K562 (cell line): ENCODE measurements at regions not wholly inside any gene's neighbourhood (a gene's known extent, or its start where the extent isn't known, plus 50 kb on each side); places are given as distances from the start of the nearest gene placed in this dataset.

Source experiments
- ADNP ChIP-seq: fragments of 200-800 bp; sonication (Bioruptor generic); IDR thresholded peaks from 2 replicates; pipeline ENCODE4 v1.6.1; 2016; ENCODE audit warnings: missing genetic modification characterization, missing compliant biosample characterization
- ARID1B ChIP-seq: fragments of 450-650 bp; IDR thresholded peaks from 2 replicates; pipeline ENCODE4 v1.6.1; 2016; ENCODE audit warnings: antibody characterized with exemption, mild to moderate bottlenecking, inconsistent platforms
- CEBPZ ChIP-seq: fragments of 150-350 bp; IDR thresholded peaks from 2 replicates; pipeline ENCODE4 v1.6.1; 2014; ENCODE audit warnings: low read depth, mild to moderate bottlenecking, low read length, borderline replicate concordance
- CTCF ChIP-seq, 3 experiments: IDR thresholded peaks in 2 of 3; conservative IDR thresholded peaks in 1 of 3; 2 replicates each; pipeline ENCODE4 v1.5.1; 2011 to 2012; ENCODE audit warnings: low read length in 3 of 3, mild to moderate bottlenecking in 3 of 3, control low read depth in 2 of 3, improper control_type of control experiment in 1 of 3, inconsistent platforms in 1 of 3, low read depth in 1 of 3, mixed read lengths in 1 of 3, moderate library complexity in 1 of 3; ENCODE audit not compliant: insufficient read depth in 2 of 3
- ETS1 ChIP-seq: conservative IDR thresholded peaks from 2 replicates; pipeline ENCODE4 v1.6.1; 2011; ENCODE audit warnings: low read depth, mild to moderate bottlenecking, low read length; ENCODE audit not compliant: control insufficient read depth
- ILK ChIP-seq: fragments of 450-650 bp; IDR thresholded peaks from 2 replicates; pipeline ENCODE4 v1.6.1; 2016; ENCODE audit warnings: missing genetic modification characterization, low read depth, mild to moderate bottlenecking, missing compliant biosample characterization, moderate library complexity, borderline replicate concordance
- NCOA2 ChIP-seq, 2 experiments: fragments of 450-650 bp; IDR thresholded peaks; 2 replicates each; pipeline ENCODE4 v1.6.1; 2018; ENCODE audit warnings: mild to moderate bottlenecking in 2 of 2, moderate library complexity in 1 of 2; ENCODE audit not compliant: partially characterized antibody in 2 of 2
- NFE2L1 ChIP-seq: fragments of 450-650 bp; IDR thresholded peaks from 2 replicates; pipeline ENCODE4 v1.6.1; 2016; ENCODE audit warnings: missing genetic modification characterization, low read depth, mild to moderate bottlenecking, missing compliant biosample characterization, moderate library complexity, borderline replicate concordance
- RAD21 ChIP-seq, 2 experiments: fragments of 250-450 bp in 1 of 2; fragments of 450-650 bp in 1 of 2; sonication (Bioruptor Pico) in 1 of 2; formaldehyde crosslinking in 1 of 2; IDR thresholded peaks in 1 of 2; conservative IDR thresholded peaks in 1 of 2; 2 replicates each; pipeline versions ENCODE4 v1.4.0 to v1.8.0; 2020 to 2022; ENCODE audit warnings: mild to moderate bottlenecking in 2 of 2, moderate library complexity in 1 of 2
- THRB ChIP-seq: fragments of 450-650 bp; formaldehyde crosslinking; conservative IDR thresholded peaks from 2 replicates; pipeline ENCODE4 v1.4.0; 2022; ENCODE audit warnings: mild to moderate bottlenecking, missing genetic modification characterization
- USF1 ChIP-seq: sonication (generic); formaldehyde crosslinking; IDR thresholded peaks from 2 replicates; pipeline ENCODE4 v1.9.0; 2022; ENCODE audit warnings: mild to moderate bottlenecking, missing genetic modification reagents
- ZFP91 ChIP-seq: sonication (generic); formaldehyde crosslinking; IDR thresholded peaks from 2 replicates; pipeline ENCODE4 v1.8.0; 2022; ENCODE audit warnings: mild to moderate bottlenecking, missing genetic modification reagents
- ZNF584 ChIP-seq: fragments of 200-800 bp; sonication (Bioruptor generic); IDR thresholded peaks from 2 replicates; pipeline ENCODE4 v1.6.1; 2016; ENCODE audit warnings: low read depth, mild to moderate bottlenecking, missing genetic modification characterization, missing compliant biosample characterization

GRCh38 chr11:86172894-86173293 lies 71.7 kb upstream of the EED start (continued):
- TF ChIP-seq ZFP91 (no peak), ZNF584 (CRISPR knock-in tag) (no peak), NFE2L1 (no peak), CTCF (IDR thresholded peaks at IDR 0.05 in 2 of 3, conservative IDR thresholded peaks at IDR 0.05 in 1 of 3; ENCODE audit: insufficient read depth in 2 of 3, low read depth in 1 of 3, low read length in 3 of 3) (no peak), ADNP (tag) (0 out of 2 replicates have a peak, but pooled peaks have one; percentile 14), THRB (CRISPR knock-in tag) (no peak), RAD21 (CRISPR knock-in tag; conservative IDR thresholded peaks at IDR 0.05 in 1 of 2, IDR thresholded peaks at IDR 0.05 in 1 of 2) (0 out of 4 replicates have a peak, but pooled peaks of 1 of the 2 experiments have one; percentile 14), USF1 (CRISPR knock-in tag) (no peak), ILK (tag) (no peak), NCOA2 (IDR thresholded peaks at IDR 0.05; ENCODE audit: partially characterized antibody in 2 of 2) (no peak), ARID1B (peak; percentile 37; the same call in 1 of the 2 replicates), CEBPZ (no peak), ETS1 (no peak)
